ENCODE measurements at regions not wholly inside any gene's neighbourhood (a gene's known extent, or its start where the extent isn't known, plus 50 kb on each side); places are given as distances from the start of the nearest gene placed in this dataset.
"Not testable (repeated sequence)": the region's sequence is repeated elsewhere in the genome, so short reads cannot be mapped to it uniquely, and the experiment has no call there.

- no peak for TF ChIP-seq CTCF (conservative IDR thresholded peaks at IDR 0.05)
- H3K27ac ChIP-seq, result no peak overlapping the region
These were observed 68.7 kb upstream of the ADPGK start for GRCh38 chr15:72852273-72852672.

- H3K27ac ChIP-seq, result no peak overlapping the region
These were observed 68.0 kb upstream of the ADPGK start for GRCh38 chr15:72851586-72851985.

DNA sequence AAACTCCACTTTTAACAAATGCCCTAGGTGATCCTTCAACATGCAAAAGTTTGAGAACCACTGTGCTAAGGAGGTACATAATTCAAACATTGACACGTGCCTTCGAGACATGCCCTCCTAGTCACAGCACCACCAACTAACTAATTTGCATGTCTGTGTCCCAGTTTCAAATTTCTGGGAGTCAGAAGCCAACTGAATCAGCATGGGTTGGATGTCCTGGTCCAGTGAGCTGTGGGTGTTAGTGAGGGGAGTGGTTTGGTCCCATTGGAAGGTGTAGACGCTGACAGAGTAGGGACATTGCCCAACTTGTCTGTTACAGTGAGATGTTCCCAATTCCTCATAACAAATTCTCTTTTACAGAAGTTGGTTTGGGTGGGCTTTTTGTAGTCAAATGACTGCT is 67.3 kb upstream of the ADPGK start:
- TF ChIP-seq CTCF (conservative IDR thresholded peaks at IDR 0.05), result no peak
- no peak overlapping the region for H3K27ac ChIP-seq

More at GRCh38 chr15:72851586-72851985, 68.0 kb upstream of the ADPGK start:
- TF ChIP-seq CTCF (conservative IDR thresholded peaks at IDR 0.05), result no peak

GRCh38 chr15:72847806-72848205 is 64.2 kb upstream of the ADPGK start:
- H3K27ac ChIP-seq, result no peak overlapping the region
- TF ChIP-seq CTCF (conservative IDR thresholded peaks at IDR 0.05), result no peak

- H3K27ac ChIP-seq, result no peak overlapping the region
- TF ChIP-seq CTCF (conservative IDR thresholded peaks at IDR 0.05), result no peak
These were observed 63.5 kb upstream of the ADPGK start for GRCh38 chr15:72847033-72847432.

DNA sequence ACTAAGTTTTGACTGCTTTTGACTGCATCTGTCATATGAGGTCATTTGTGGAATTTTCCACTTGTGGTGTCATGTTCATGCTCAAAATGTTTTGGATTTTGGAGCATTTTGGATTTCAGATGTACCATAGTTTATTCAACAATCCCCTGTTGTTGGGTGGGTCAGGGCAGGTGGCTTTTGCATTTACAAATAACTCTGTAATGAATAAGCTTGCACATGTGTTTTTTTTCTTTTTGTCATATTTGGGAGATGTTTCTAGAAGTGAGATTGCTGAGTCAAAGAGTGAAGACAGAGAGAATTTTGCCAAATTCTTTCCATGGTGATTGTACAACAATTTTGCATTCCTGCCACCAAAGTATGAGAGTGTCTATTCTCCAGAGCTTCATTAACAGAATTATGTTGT is 62.4 kb upstream of the ADPGK start:
- no peak for TF ChIP-seq CTCF (conservative IDR thresholded peaks at IDR 0.05)
- H3K27ac ChIP-seq, result no peak overlapping the region

DNA sequence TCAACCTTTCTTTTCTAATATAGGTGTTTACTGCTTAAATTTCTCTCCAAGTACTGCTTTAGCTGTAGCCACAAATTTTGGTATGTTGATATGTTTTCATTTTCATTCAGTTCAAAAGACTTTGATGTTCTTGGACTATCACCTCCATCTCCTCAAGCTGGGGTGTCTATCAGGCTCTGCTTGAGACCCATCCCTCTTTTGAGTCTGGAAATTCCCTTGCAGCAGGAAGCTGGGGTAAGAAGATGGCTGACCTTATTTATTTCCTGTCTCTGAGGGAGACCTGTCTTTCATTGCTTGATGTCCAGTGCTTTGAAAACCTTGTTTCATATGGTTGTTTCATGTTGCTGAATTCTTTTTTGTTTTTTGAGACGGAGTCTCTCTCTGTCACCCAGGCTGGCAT is 60.5 kb upstream of the ADPGK start:
- H3K27ac ChIP-seq, result no peak overlapping the region
- no peak for TF ChIP-seq CTCF (conservative IDR thresholded peaks at IDR 0.05)

DNA sequence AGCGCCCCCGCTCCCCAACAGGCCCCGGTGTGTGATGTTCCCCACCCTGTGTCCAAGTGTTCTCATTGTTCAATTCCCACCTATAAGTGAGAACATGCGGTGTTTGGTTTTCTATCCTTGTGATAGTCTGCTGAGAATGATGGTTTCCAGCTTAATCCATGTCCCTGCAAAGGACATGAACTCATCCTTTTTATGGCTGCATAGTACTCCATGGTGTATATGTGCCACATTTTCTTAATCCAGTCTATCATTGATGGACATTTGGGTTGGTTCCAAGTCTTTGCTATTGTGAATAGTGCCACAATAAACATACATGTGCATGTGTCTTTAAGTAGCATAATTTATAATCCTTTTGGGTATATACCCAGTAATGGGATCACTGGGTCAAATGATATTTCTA is 59.8 kb upstream of the ADPGK start:
- not testable (repeated sequence) for H3K27ac ChIP-seq
